ENCODE measurements at regions not wholly inside any gene's neighbourhood (a gene's known extent, or its start where the extent isn't known, plus 50 kb on each side); places are given as distances from the start of the nearest gene placed in this dataset.

GRCh38 chr2:120401275-120402066 is 55.5 kb downstream of the INHBB start:
- ATAC-seq (no peak), DNase-seq (no peak)
- intact Hi-C loops (cut with DNase I, micrococcal nuclease) = no loop called here

- ATAC-seq = no peak
- intact Hi-C loops (cut with DNase I, micrococcal nuclease) = no loop called here
- no peak for DNase-seq
These were observed 56.1 kb downstream of the INHBB start for GRCh38 chr2:120402067-120402433.

DNA sequence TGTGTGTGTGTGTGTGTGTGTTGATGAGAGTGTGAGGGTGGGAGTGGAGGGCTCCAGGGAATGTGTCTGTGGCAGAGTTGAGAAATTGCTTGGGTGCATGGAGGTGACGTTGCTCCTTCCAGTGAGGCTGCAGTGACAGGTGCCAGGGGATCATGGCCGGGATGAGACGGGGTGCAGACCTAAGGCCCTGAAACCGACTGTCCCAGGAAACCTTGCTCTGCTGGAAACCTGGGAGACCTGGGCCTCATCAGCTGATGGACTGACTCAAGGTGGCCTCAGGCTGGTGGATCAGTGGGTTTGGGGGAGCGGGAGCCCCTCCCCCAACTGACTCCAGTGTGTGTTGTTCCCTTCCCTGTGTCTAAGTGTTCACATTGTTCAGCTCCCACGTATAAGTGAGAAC is 56.6 kb downstream of the INHBB start:
- ATAC-seq (no peak), DNase-seq (no peak)
- intact Hi-C loops (cut with DNase I, micrococcal nuclease) = no loop called here

GRCh38 chr2:120403261-120403660 is 57.3 kb downstream of the INHBB start:
- ATAC-seq (no peak), DNase-seq (no peak)
- intact Hi-C loops (cut with DNase I, micrococcal nuclease) = no loop called here

- intact Hi-C loops (cut with DNase I, micrococcal nuclease) = no loop called here
- DNase-seq (no peak), ATAC-seq (no peak)
These were observed 57.7 kb downstream of the INHBB start for GRCh38 chr2:120403676-120404075.

DNA sequence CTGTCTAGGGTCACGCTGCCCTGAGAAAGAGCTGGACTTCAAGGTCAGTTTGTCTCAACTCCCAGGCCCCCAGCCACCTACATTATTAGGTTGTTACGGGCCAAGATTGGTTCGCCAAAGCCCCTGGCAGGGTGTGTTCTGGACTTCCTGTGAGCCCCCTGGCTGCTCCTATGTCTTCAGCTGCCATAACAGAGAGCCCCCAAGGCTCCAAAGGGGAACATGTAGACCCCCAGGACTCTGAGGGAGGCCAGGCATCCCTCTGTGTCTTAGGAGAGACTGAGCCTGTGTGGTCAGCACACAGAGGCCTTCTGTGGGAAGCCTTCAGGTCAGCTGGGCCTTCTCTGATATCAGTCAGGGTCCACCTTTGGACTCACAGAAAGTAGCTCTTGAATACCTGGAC is 58.3 kb downstream of the INHBB start:
- DNase-seq (no peak), ATAC-seq (no peak)
- intact Hi-C loops (cut with DNase I, micrococcal nuclease) = no loop called here

- ATAC-seq (no peak), DNase-seq (no peak)
- intact Hi-C loops (cut with DNase I, micrococcal nuclease) = no loop called here
These were observed 59.2 kb downstream of the INHBB start for GRCh38 chr2:120404941-120405758.

- no peak for DNase-seq
- no peak for ATAC-seq
- intact Hi-C loops (cut with DNase I, micrococcal nuclease) = no loop called here
These were observed 59.8 kb downstream of the INHBB start for GRCh38 chr2:120405759-120406099.

- intact Hi-C loops (cut with DNase I, micrococcal nuclease) = no loop called here
- ATAC-seq = no peak
These were observed 60.6 kb downstream of the INHBB start for GRCh38 chr2:120406566-120406965.

DNA sequence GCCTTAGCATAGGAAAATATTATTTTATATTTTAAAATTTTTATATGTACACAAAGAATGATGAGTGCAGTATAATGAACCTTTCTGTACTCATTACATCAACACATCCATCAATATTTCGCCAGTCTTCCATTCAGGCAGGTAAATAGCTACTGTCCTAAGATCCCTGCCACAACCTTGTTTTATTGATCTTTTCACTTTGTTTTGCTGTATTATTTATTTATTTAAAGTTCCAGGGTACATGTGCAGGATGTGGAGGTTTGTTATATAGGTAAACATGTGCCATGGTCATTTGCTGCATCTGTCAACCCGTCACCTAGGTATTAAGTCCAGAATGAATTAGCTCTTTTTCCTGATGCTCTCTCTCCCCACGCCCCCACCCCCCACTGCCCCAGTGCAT is 64.6 kb downstream of the INHBB start:
- DNase-seq (no peak), ATAC-seq (no peak)
- intact Hi-C loops (cut with DNase I, micrococcal nuclease) = no loop called here

More at GRCh38 chr2:120406566-120406965, 60.6 kb downstream of the INHBB start:
- no peak for DNase-seq

DNA sequence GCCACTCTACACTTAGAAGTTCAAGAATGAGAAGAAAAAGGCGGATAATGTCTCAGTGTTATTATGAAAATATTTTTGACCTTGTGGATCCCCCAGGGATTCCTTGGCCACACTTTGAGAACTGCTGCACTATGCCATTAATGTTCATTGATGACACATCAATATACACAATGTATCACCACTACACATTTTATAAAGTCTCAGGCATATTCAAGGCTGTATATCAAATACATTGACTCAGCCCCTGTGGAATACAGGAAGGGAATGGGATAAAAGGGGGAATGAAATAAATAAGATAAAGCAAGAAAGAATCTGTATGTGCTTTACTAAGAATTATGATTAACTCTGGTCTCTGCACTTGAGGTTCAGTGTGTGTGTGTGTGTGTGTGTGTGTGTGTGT is 69.1 kb downstream of the INHBB start:
- no peak for ATAC-seq

DNA sequence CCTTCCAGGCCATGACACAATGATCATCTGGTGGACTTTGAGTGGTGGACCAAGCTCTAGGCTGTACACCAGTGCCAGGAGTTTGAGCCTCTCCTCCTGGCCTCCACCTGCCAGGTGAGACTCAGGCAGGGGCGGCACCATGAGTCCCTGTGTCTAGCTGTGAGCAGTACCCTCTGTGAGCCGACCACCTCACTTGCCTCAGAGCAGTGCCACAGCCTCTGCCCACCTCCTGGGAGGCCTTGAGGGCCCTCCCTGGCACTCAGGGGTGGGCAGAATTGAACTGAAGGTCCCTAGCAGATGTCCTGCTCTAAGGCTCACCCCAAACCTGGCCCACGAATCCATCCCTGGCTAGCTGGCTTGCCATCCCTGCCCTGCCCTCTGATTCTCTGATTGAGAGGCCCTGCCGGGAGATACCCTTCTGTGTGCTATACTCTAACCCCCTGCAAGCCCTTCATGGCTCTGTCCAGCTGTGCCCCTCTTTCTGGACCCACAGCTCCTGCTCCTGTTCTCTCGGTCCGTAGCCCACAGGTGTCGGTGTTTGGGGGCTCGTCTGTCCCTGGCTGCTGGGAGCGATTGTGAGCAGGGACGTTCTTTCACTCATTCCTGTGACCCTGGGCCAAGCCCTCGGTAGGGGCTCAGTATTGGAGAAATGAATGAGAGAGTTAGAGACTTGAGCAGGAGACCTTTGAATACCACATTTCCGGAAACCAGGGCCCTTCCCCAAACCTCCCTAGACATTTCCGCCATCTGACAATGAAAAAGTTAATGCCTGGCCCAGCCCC is 70.0 kb downstream of the INHBB start:
- intact Hi-C loops (cut with DNase I, micrococcal nuclease) = no loop called here
- DNase-seq = no peak

More for the DNA sequence above, 69.1 kb downstream of the INHBB start:
- no peak for DNase-seq
- intact Hi-C loops (cut with DNase I, micrococcal nuclease) = no loop called here

GRCh38 chr2:120418174-120418787 is 72.3 kb downstream of the INHBB start:
- DNase-seq = no peak
- no peak for ATAC-seq
- intact Hi-C loops (cut with DNase I, micrococcal nuclease) = no loop called here

More for the DNA sequence above, 70.0 kb downstream of the INHBB start:
- no peak for ATAC-seq

DNA sequence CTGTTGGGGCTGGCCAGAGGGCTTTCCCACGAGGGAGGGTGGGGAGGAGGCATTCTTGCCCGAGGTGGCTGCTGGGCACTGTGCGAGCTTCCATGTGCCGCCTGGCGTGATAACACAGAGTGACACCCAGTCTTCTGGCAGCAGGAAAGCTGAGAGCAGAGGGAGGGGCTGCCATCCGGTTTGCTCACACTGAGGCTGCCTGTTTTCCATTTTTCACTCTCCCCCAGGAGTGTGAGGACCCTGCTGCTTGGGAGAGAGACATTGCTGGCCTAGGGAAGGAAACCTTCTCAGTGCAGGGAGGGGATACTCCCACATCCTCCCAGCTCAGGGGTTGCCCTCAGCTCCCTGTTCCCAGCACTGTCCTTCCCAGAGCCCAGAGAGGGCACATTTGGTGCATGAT is 73.1 kb downstream of the INHBB start:
- intact Hi-C loops (cut with DNase I, micrococcal nuclease) = no loop called here
- no peak for ATAC-seq
- DNase-seq = no peak

- intact Hi-C loops (cut with DNase I, micrococcal nuclease) = no loop called here
- no peak for DNase-seq
- ATAC-seq = no peak
These were observed 74.0 kb downstream of the INHBB start for GRCh38 chr2:120419955-120420354.

DNA sequence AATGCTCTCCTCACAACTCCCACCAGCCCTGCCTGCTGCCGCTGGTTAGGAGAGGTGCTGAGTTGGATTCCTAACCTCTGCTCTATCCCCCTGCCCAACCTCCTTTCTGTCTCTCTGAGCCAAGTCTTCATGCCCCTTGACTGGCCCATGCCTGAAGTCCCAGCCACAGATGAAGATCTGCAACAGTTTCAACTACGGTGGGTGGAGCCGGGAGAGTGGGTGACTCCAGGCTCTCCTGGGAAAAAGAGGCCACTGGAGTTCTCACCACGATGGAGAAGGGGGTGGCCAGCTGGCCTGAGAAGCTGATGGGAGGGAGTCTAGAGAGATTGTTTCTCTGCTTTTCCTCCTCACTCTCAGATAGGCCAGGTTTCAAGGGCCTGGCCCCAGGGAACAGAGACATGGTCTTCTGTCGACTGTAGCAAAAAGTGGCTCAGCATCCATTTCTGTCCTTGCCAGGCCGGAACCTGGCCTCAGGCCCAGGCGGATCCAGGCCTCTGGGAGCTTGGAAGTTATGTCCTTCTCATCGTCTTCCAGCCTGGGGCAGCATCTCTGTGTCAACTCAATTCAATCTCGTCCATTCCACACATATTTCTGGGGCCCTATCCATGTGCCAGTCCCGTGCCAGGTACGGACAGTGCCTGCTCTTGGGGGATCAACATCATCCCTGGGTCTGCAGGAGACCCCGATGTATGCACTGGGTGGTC is 75.3 kb downstream of the INHBB start:
- ATAC-seq (no peak), DNase-seq (no peak)
- intact Hi-C loops (cut with DNase I, micrococcal nuclease) = no loop called here

GRCh38 chr2:120421830-120422175 is 75.9 kb downstream of the INHBB start:
- ATAC-seq = no peak
- intact Hi-C loops (cut with DNase I, micrococcal nuclease) = no loop called here
- no peak for DNase-seq

DNA sequence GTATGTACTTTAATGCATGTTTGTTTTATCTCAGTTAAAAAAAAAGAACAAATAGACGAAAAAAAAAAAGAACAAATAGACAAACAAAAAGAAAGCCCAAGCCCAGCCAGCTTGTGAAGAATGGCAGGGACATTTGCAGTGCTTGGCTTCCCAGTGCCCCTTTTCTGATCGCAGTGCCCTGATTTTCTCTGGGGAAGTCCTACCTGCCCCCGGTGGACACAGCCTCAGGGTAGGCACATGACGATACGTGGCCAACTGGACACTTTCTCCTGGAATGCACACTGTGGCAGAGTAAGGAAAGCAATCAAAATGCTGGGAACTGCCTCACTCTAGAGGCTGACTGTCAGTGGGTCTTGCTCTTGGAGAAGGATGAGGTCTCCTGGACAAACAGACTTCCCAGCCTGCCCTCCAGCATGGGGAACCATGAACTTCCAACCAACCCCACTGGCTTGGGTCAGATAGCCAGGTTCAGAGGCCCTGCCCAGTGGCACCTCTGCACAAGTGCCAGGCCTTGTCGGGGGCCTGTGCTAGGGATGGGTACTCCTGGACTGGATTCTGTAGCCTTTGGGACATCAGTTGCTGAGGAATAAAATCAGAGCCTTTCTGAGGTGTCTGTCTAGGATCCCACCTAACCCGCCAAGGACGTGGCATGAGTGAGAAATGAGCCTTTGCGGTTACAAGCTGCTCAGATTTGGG is 76.7 kb downstream of the INHBB start:
- intact Hi-C loops (cut with DNase I, micrococcal nuclease) = no loop called here
- DNase-seq (no peak), ATAC-seq (no peak)
